GM19372 (cell line): ENCODE measurements at regions not wholly inside any gene's neighbourhood (a gene's known extent, or its start where the extent isn't known, plus 50 kb on each side); places are given as distances from the start of the nearest gene placed in this dataset.
"Not testable (repeated sequence)": the region's sequence is repeated elsewhere in the genome, so short reads cannot be mapped to it uniquely, and the experiment has no call there.

Experiments
- ATAC-seq: cut with Tn5 transposase; IDR thresholded peaks from one replicate; pipeline ENCODE4 v1.9.1; 2021; ENCODE audit warnings: mild to moderate bottlenecking, low read depth, moderate library complexity; ENCODE audit not compliant: unreplicated experiment

GRCh38 chr10:71079761-71080380 lies 132.5 kb upstream of the UNC5B start:
- ATAC-seq, result no peak

GRCh38 chr10:71080381-71081228 lies 131.8 kb upstream of the UNC5B start:
- ATAC-seq, result no peak

GRCh38 chr10:71081229-71081560 lies 131.2 kb upstream of the UNC5B start:
- no peak for ATAC-seq

GRCh38 chr10:71081912-71082311 lies 130.5 kb upstream of the UNC5B start:
- no peak for ATAC-seq

GRCh38 chr10:71082960-71083715 lies 129.2 kb upstream of the UNC5B start:
- ATAC-seq, result no peak

GRCh38 chr10:71083716-71083975 lies 128.7 kb upstream of the UNC5B start:
- ATAC-seq, result no peak

GRCh38 chr10:71084061-71084817 lies 128.1 kb upstream of the UNC5B start:
- no peak for ATAC-seq

GRCh38 chr10:71084818-71085126 lies 127.6 kb upstream of the UNC5B start:
- ATAC-seq, result no peak

- no peak for ATAC-seq
Measured at GRCh38 chr10:71085689-71086438, 126.5 kb upstream of the UNC5B start.

GRCh38 chr10:71086439-71087080 lies 125.8 kb upstream of the UNC5B start:
- no peak for ATAC-seq

- ATAC-seq, result no peak
Measured at GRCh38 chr10:71087622-71088021, 124.7 kb upstream of the UNC5B start.

- ATAC-seq, result no peak
Measured at GRCh38 chr10:71088054-71088453, 124.3 kb upstream of the UNC5B start.

GRCh38 chr10:71088578-71088977 lies 123.8 kb upstream of the UNC5B start:
- not testable (repeated sequence) for ATAC-seq

- no peak for ATAC-seq
Measured at GRCh38 chr10:71089162-71089561, 123.2 kb upstream of the UNC5B start.

GRCh38 chr10:71090330-71090729 lies 122.0 kb upstream of the UNC5B start:
- ATAC-seq, result no peak

GRCh38 chr10:71090801-71091200 lies 121.6 kb upstream of the UNC5B start:
- no peak for ATAC-seq

GRCh38 chr10:71092812-71093401 lies 119.5 kb upstream of the UNC5B start:
- ATAC-seq, result no peak

- no peak for ATAC-seq
Measured at GRCh38 chr10:71093531-71093930, 118.8 kb upstream of the UNC5B start.

- ATAC-seq, result no peak
Measured at GRCh38 chr10:71094712-71095390, 117.5 kb upstream of the UNC5B start.
